H1 (cell line): ENCODE measurements at regions not wholly inside any gene's neighbourhood (a gene's known extent, or its start where the extent isn't known, plus 50 kb on each side); places are given as distances from the start of the nearest gene placed in this dataset. TPM values are rescaled to one million over a fixed set of nuclear protein-coding genes. Genes with fewer than 3 reads are reported as not detected.

Experiments
- CTCF ChIA-PET: fragments of 300-600 bp; sonication (Branson Sonifier 250); formaldehyde crosslinking; loops from one replicate; lab custom pipeline; 2021; ENCODE audit not compliant: partially characterized antibody; lab: Charles Lee
- POLR2A ChIA-PET: fragments of 300-600 bp; sonication (Branson Sonifier 250); formaldehyde crosslinking; loops from one replicate; lab custom pipeline; 2021; ENCODE audit warnings: inconsistent platforms; ENCODE audit not compliant: partially characterized antibody; lab: Charles Lee
- DNase-seq, 2 experiments: peaks; one replicate each; pipeline versions ENCODE4 v3.0.0 to v3.0.0-alpha.2; 2010 to 2022; ENCODE audit warnings: low spot score in 2 of 2, low read depth in 1 of 2, mixed read lengths in 1 of 2
- FAIRE-seq: peaks from 2 replicates; lab custom pipeline; 2011; peaks lifted over from hg19 to GRCh38; lab: Jason Lieb, UNC
- H2AFZ ChIP-seq: 2 replicates; pipeline ENCODE4 v1.8.1; 2012; ENCODE audit warnings: low read length, inconsistent platforms
- H2AK5ac ChIP-seq: 2 replicates; pipeline ENCODE4 v1.6.1; 2013; ENCODE audit warnings: low read depth, low read length
- H2BK120ac ChIP-seq: replicated peaks from 2 replicates; pipeline ENCODE3; 2013; ENCODE audit warnings: low read depth, low read length, inconsistent platforms
- H2BK12ac ChIP-seq: 2 replicates; pipeline ENCODE4 v1.6.1; 2013; ENCODE audit warnings: low read depth, low read length
- H2BK15ac ChIP-seq: 2 replicates; pipeline ENCODE4 v1.6.1; 2013; ENCODE audit warnings: low read length
- H2BK20ac ChIP-seq: 2 replicates; pipeline ENCODE4 v1.6.1; 2013; ENCODE audit warnings: low read length
- H2BK5ac ChIP-seq: 2 replicates; pipeline ENCODE4 v1.6.1; 2013; ENCODE audit warnings: low read depth, low read length
- H3K14ac ChIP-seq: 2 replicates; pipeline ENCODE4 v1.6.1; 2013; ENCODE audit warnings: inconsistent platforms; ENCODE audit not compliant: insufficient read length
- H3K18ac ChIP-seq: 2 replicates; pipeline ENCODE4 v1.6.1; 2013; ENCODE audit warnings: low read length; ENCODE audit errors: extremely low read depth
- H3K23ac ChIP-seq: 2 replicates; pipeline ENCODE4 v1.6.1; 2013; ENCODE audit warnings: inconsistent platforms; ENCODE audit not compliant: insufficient read length
- H3K23me2 ChIP-seq: 2 replicates; pipeline ENCODE4 v1.6.1; 2013; ENCODE audit warnings: low read depth, low read length
- H3K27ac ChIP-seq: 2 replicates; pipeline ENCODE4 v1.6.1; 2011; ENCODE audit warnings: low read depth, low read length, inconsistent platforms
- H3K27me3 ChIP-seq, 4 experiments: replicated peaks in 1 of 4; 1 replicate in 1 of 4; 2 replicates in 3 of 4; pipeline versions ENCODE4 v1.6.1 to v1.8.1; 2011 to 2013; ENCODE audit warnings: low read length in 3 of 4, mild to moderate bottlenecking in 3 of 4, inconsistent platforms in 2 of 4, mixed read lengths in 2 of 4, moderate library complexity in 1 of 4; ENCODE audit not compliant: control insufficient read depth in 3 of 4, insufficient read depth in 3 of 4; ENCODE audit errors: extremely low read depth in 1 of 4
- H3K36me3 ChIP-seq, 4 experiments: 2 replicates each; pipeline versions ENCODE4 v1.6.1 to v1.8.1; 2011 to 2013; ENCODE audit warnings: mild to moderate bottlenecking in 4 of 4, low read length in 3 of 4, moderate library complexity in 2 of 4, control low read depth in 1 of 4, inconsistent platforms in 1 of 4; ENCODE audit not compliant: insufficient read depth in 4 of 4, control insufficient read depth in 2 of 4
- H3K4ac ChIP-seq: replicated peaks from 2 replicates; pipeline ENCODE3; 2013; ENCODE audit warnings: low read length, low read depth, mixed read lengths, inconsistent platforms; ENCODE audit not compliant: insufficient read length
- H3K4me1 ChIP-seq, 4 experiments: replicated peaks in 1 of 4; 1 replicate in 1 of 4; 2 replicates in 3 of 4; pipeline versions ENCODE4 v1.6.1 to v1.8.1; 2011 to 2013; ENCODE audit warnings: low read length in 3 of 4, inconsistent platforms in 2 of 4, mixed read lengths in 1 of 4; ENCODE audit not compliant: insufficient read depth in 4 of 4, control insufficient read depth in 3 of 4
- H3K4me2 ChIP-seq, 2 experiments: 2 replicates each; pipeline versions ENCODE4 v1.6.1 to v1.8.1; 2011 to 2013; ENCODE audit warnings: low read depth in 2 of 2, low read length in 2 of 2, control low read depth in 1 of 2, inconsistent platforms in 1 of 2, mild to moderate bottlenecking in 1 of 2; ENCODE audit not compliant: insufficient read depth in 1 of 2
- H3K4me3 ChIP-seq, 4 experiments: fragments of 200-600, 300-600 bp in 1 of 4; sonication (generic), shearing (Covaris generic), sonication (Bioruptor Twin) in 1 of 4; 2 replicates each; pipeline versions ENCODE4 v1.5.1 to v1.8.1; 2011 to 2016; ENCODE audit warnings: low read length in 4 of 4, low read depth in 3 of 4, control low read depth in 2 of 4, inconsistent platforms in 2 of 4, mild to moderate bottlenecking in 2 of 4, mixed read lengths in 1 of 4, moderate library complexity in 1 of 4; ENCODE audit not compliant: insufficient read depth in 2 of 4; ENCODE audit errors: extremely low read depth in 1 of 4
- H3K56ac ChIP-seq: replicated peaks from 2 replicates; pipeline ENCODE3; 2013; ENCODE audit warnings: low read depth, mild to moderate bottlenecking, mixed read lengths, low read length, inconsistent platforms; ENCODE audit not compliant: insufficient read length
- H3K79me1 ChIP-seq: 2 replicates; pipeline ENCODE4 v1.6.1; 2013; ENCODE audit warnings: low read depth, low read length, control low read depth
- H3K79me2 ChIP-seq, 2 experiments: 2 replicates each; pipeline versions ENCODE4 v1.6.1 to v1.8.1; 2012 to 2013; ENCODE audit warnings: low read length in 2 of 2, mild to moderate bottlenecking in 2 of 2, inconsistent platforms in 1 of 2; ENCODE audit not compliant: insufficient read depth in 2 of 2, control insufficient read depth in 1 of 2
- H3K9ac ChIP-seq, 4 experiments: replicated peaks in 1 of 4; 1 replicate in 1 of 4; 2 replicates in 3 of 4; pipeline versions ENCODE4 v1.6.1 to v1.8.1; 2011 to 2013; ENCODE audit warnings: low read depth in 3 of 4, low read length in 3 of 4, control low read depth in 2 of 4, mild to moderate bottlenecking in 2 of 4, moderate library complexity in 2 of 4, inconsistent platforms in 1 of 4; ENCODE audit errors: extremely low read depth in 1 of 4
- H3K9me3 ChIP-seq, 2 experiments: 2 replicates each; pipeline versions ENCODE4 v1.6.1 to v1.8.1; 2012 to 2013; ENCODE audit warnings: mild to moderate bottlenecking in 2 of 2, moderate library complexity in 2 of 2, control low read depth in 1 of 2, inconsistent platforms in 1 of 2, low read depth in 1 of 2, low read length in 1 of 2, mixed read lengths in 1 of 2; ENCODE audit not compliant: insufficient read depth in 2 of 2
- H4K20me1 ChIP-seq, 2 experiments: replicated peaks in 1 of 2; 2 replicates each; pipeline versions ENCODE3 to v1.8.1; 2011 to 2013; ENCODE audit warnings: inconsistent platforms in 2 of 2, low read length in 2 of 2, mild to moderate bottlenecking in 1 of 2; ENCODE audit not compliant: insufficient read depth in 2 of 2, control insufficient read depth in 1 of 2
- H4K5ac ChIP-seq: 2 replicates; pipeline ENCODE4 v1.6.1; 2013; ENCODE audit warnings: low read length, low read depth, mixed read lengths, inconsistent platforms; ENCODE audit not compliant: insufficient read length
- H4K8ac ChIP-seq: 2 replicates; pipeline ENCODE4 v1.8.0; 2013; ENCODE audit warnings: mild to moderate bottlenecking, moderate library complexity, low read length, inconsistent platforms; ENCODE audit not compliant: insufficient read depth; ENCODE audit errors: extremely low read depth
- H4K91ac ChIP-seq: replicated peaks from 2 replicates; pipeline ENCODE3; 2013; ENCODE audit warnings: low read length, mixed read lengths, inconsistent platforms; ENCODE audit not compliant: insufficient read length
- WGBS, 2 experiments: shearing (Covaris generic) in 1 of 2; methylation state at CpG; one replicate each; pipeline versions ENCODE4 v1.1.6 to v1.1.7; 2013 to 2015; ENCODE audit warnings: low lambda C conversion rate in 2 of 2, mixed read lengths in 2 of 2, inconsistent platforms in 1 of 2, low coverage in 1 of 2, missing lambda C conversion rate in 1 of 2; ENCODE audit not compliant: insufficient replicate concordance in 2 of 2, insufficient coverage in 1 of 2, insufficient read length in 1 of 2; ENCODE audit errors: extremely low coverage in 1 of 2, missing lambda C conversion rate in 1 of 2; 5-methylcytosine and 5-hydroxymethylcytosine counted together
- small RNA-seq: library from polyadenylated mRNA; stranded (forward); fragments of <200 nt; extraction: miRNeasy Mini kit (QIAGEN cat#:217004); gene quantifications from one replicate; pipeline ENCODE3, GENCODE V24; 2013; ENCODE audit not compliant: insufficient read depth
- TF ChIP-seq, protein P1 (sequence below): IDR thresholded peaks from 2 replicates; pipeline ENCODE4 v1.6.1; 2011; ENCODE audit warnings: low read depth, mild to moderate bottlenecking, low read length; ENCODE audit not compliant: insufficient read depth

DNA sequence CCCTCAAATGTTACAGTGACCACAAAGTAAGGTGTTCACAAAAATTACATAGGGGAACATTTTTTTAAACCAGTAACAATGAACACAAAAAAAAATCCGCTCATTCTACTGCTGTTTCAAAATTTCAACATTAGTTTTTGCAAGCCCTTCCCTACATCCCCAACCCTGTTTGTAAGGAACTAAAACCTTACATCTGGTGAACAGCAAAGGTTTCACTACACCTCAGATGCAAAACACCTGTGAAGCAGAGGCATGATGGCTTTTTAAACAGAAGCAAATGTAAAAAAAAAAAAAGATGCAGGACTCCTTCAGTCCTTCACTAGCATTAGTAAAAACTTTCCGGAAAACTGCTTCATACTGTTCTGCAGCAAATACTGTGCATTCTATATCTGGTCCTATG, 50.0 kb upstream of the API5 start:
- Histone ChIP-seq H3K9ac (no peak overlapping the region), H3K79me1 (no peaks in the 10 kb centered on the region), H3K36me3 (no peaks in the 10 kb centered on the region), H3K79me2 (no peaks in the 10 kb centered on the region), H3K4me2 (no peak overlapping the region), H3K4me1 (no peaks in the 10 kb centered on the region), H2AK5ac (no peak overlapping the region), H3K4me3 (no peak overlapping the region), H3K23ac (no peak overlapping the region), H3K14ac (no peak overlapping the region), H2BK5ac (no peak overlapping the region), H2AFZ (no peak overlapping the region), H4K20me1 (no peaks in the 10 kb centered on the region), H4K91ac (no peak overlapping the region), H3K4ac (no peak overlapping the region), H2BK120ac (no peak overlapping the region), H3K23me2 (no peaks in the 10 kb centered on the region), H2BK12ac (no peak overlapping the region), H3K56ac (no peak overlapping the region), H3K27me3 (no peaks in the 10 kb centered on the region), H4K8ac (no peak overlapping the region), H4K5ac (no peak overlapping the region), H3K9me3 (no peaks in the 10 kb centered on the region), H3K27ac (no peak overlapping the region), H2BK20ac (no peak overlapping the region), H2BK15ac (no peak overlapping the region), H3K18ac (no peak overlapping the region)
- WGBS, 2 experiments, result 93% methylated on average over 2 of the region's 2 CpGs; no CpG with 5 or more reads in 1 of the 2 experiments
- FAIRE-seq (no peak), DNase-seq (no peak)
- ChIA-PET POLR2A (no interaction called here), CTCF (interaction anchor here (0.6 kb wide), 1 partner anchor 18 kb away, joined by 5 read pairs; no protein-coding TSS in a partner anchor)
- TF ChIP-seq, protein P1, sequence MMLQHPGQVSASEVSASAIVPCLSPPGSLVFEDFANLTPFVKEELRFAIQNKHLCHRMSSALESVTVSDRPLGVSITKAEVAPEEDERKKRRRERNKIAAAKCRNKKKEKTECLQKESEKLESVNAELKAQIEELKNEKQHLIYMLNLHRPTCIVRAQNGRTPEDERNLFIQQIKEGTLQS, result no peak

Small RNAs in the stretch of these regions (small RNA-seq; reads per million reads assigned to genes)
- gene AC021006.3 (not detected), gene AC109810.1 (not detected)
